SH-SY5Y (cell line): ENCODE measurements at regions not wholly inside any gene's neighbourhood (a gene's known extent, or its start where the extent isn't known, plus 50 kb on each side); places are given as distances from the start of the nearest gene placed in this dataset.

Experiments used
- GATA2 ChIP-seq: IDR thresholded peaks from 2 replicates; pipeline ENCODE4 v1.6.1; 2011; ENCODE audit warnings: mild to moderate bottlenecking, low read depth, low read length
- GATA3 ChIP-seq: IDR thresholded peaks from 2 replicates; pipeline ENCODE4 v1.6.1; 2011; ENCODE audit warnings: low read depth, mild to moderate bottlenecking, low read length, moderate library complexity

DNA sequence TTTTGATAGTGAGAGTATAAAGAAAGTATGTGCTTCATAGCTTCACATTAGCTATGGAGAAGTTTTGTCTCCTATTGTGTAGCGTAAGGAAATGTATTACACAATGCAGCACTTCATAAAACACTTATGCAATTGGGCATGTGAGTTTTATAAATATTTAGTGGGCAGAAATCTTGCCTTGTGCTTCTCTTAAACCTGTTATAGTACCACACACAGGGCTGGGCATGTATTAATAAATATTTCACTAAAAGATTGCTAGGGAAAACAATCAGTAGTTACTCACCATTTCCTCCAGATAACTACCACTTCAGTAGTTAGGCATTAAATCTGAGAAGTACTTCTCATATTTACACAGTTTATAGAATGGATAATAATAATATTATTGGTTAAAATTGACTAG, 1080.8 kb upstream of the PIK3C3 start:
- TF ChIP-seq GATA3 (no peak), GATA2 (no peak)

DNA sequence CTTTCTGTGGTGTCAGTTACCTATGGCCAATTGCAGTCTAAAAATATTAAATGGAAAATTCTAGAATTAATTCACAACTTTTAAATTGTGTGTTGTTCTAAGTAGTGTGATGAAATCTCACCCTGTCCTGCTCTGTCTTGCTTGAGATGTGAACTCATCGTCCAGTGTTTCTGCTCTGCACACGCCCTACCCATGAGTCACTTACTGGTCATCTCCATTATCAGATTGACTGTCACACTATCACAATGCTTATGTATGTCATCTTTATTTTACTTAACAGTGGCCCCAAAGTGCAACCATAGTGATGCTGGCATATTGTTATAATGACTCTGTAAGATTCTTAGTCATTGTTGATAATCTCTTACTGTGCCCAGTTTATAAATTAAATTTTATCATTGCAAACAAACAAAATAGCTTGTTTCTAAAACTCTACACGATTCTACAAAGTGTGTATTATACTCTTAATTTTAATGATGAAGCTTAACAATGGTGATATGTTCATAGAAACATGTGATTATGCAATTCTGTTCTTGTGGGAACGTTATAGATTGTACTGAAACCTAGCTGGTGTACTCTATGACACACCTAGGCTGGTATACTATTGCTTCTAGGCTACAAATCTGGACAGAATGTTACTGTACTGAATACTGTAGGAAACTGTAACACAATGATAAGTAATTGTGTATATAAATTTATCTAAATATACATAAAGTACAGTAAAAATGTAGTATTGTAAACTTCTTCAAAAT, 1086.8 kb upstream of the PIK3C3 start:
- TF ChIP-seq GATA3 (no peak), GATA2 (no peak)

DNA sequence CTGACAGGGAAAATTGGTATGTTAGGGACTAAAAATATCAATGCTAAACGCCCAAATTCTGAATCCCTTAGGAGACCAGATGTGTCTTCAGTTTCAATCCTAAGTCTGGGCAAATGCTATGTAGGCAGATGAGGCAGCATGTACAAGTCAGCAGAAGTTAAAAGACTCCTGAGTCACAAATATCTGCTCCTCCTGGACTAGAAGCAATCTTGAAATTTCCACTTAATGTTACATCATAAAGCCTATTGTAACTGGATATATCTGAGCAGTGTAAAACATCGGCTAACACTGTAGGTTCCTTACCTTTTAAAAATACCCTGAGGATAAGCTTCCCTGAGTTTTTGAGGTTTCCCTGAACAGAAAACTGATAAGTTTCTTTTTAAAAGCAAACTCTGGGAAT, 1087.6 kb upstream of the PIK3C3 start:
- TF ChIP-seq GATA2 (no peak), GATA3 (no peak)

DNA sequence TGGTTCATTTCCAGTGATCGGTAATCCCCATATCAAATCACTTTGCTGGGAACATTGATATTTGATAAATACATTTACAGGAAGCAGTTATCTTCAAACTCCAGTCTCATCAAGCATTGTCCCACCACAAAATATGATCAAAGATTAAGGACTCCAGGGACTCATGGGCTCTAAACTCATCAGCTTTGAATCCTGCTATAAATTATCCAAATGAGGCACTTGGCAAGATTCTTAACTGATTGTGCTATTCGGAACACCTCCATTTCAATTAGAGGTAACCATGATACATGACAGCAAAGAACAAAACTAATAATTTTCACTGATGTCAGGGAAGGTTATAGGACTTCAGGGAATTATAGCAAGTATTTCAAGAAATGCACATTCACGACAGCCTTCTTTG, 1088.1 kb upstream of the PIK3C3 start:
- TF ChIP-seq GATA2 (no peak), GATA3 (no peak)

DNA sequence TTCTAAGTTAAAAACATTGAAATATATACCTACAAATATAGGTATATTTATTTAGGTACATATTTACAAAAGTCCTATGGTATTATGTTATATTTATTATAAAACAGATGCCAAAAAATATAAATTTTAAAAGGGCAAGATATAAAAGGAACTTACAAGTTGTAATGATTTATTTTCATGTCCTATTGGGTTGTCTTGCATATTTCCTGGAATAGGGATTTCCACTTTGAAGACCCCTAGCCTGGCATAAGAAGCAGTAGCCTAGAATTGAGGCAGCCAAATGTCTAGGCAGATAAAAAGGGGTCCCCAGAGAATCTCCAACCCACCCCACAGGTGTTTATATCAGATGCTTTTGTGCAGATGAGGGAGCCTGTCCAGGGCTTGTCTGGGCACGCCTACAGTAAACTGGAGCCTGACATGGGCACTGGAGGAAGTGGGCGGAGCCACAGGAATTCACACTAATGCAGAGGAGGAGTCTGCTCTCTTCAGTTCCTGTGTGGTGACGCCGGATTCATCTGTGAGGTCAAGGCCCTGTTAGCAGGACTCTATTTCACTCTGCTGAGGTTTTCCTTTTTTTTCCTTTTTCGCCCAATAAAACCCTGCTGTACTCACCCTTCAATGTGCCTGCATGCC, 1088.9 kb upstream of the PIK3C3 start:
- TF ChIP-seq GATA2 (no peak), GATA3 (no peak)

DNA sequence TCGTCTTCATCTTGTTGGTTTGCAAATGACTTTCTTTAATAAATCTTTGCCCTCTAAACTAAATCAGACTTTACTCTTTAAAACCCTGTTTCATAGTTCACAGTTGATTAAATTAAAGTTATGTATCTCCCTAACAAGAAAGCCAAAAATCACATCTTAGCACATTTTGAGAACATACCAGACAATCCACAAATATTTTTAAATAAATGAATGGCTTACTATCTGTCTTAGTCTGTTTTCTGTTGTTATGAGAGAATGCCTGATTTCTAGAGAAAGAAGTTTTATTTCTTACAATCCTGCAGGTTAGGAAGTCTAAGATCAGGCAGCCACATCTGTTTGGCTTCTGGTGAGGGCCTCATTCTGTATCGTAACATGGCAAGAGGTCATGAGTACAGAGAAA, 1090.2 kb upstream of the PIK3C3 start:
- TF ChIP-seq GATA2 (no peak), GATA3 (no peak)

DNA sequence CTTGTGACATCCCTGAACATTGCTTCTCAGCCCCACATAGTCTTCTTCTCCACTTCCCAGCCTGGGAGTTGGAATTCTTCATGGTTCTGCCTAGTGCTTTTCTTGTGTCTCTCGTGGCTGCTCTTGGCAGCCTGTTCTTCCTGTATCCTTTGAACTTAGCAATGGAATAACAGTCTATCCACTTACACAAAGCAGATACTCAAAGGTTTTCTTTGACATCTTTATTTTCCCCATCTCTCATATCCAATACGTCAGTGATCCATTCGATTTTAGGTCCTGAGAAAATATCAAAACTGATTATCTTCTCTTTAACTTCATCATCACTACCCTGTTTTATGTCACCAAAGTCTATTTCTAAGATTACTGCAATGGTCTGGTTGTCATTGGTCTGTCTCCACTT, 1091.2 kb upstream of the PIK3C3 start:
- no peak for TF ChIP-seq GATA2
- no peak for TF ChIP-seq GATA3

DNA sequence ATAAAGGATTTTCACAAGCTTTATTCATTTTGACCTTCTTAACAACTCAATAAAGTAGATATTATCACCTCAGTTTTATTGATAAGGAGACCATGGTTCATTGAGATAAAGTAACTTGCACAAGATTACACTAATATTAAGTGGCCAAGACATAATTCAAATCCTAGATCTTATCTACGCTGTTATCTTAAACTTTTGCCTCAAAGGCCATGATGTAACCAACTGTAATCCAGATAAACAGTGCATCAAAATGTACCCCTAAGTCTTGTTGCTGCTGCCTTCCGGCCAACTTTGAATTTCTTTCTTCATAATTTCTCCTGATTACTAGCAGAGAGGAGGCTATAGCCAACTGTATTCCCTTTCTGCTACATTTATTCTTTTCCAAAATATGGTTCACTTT, 1094.8 kb upstream of the PIK3C3 start:
- TF ChIP-seq GATA2 (no peak), GATA3 (no peak)

DNA sequence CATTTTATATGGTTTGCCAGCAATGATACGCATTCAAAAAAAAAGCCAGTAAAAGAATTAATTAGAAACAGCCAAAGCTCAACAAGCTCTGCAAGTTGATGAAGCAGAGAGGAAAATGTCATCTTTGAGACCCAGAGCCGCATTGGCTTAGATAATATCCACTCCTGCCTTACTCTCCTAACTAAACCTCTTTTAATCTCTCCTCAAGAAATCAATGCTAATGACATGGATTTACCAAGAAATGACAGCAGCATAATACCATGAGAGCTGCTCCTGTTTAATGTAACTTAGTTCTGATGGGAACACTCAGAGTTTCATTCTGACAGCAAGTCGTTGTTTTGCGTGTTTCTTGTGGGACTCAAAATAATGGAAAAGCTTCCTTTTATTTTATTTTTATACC, 1099.4 kb upstream of the PIK3C3 start:
- TF ChIP-seq GATA3 (no peak), GATA2 (no peak)

DNA sequence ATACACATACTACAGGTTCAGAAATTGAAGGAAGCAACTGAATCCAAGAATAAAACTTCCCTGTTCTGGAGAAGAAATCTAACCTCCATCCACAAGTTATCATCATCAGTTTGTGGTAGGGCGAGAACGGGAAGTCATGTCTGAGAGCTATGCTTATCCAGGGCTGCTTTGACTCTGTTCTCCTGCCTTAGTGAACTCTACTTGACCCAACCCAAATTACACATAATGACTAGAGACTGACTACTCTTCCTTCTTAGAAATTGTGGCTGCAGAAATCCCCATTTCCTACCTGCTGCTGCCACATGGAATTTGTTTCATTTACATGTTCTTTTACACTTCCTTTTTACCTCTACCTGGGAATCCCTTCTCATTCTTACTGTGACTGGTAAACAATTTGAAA, 1102.6 kb upstream of the PIK3C3 start:
- TF ChIP-seq GATA3 (no peak), GATA2 (no peak)

DNA sequence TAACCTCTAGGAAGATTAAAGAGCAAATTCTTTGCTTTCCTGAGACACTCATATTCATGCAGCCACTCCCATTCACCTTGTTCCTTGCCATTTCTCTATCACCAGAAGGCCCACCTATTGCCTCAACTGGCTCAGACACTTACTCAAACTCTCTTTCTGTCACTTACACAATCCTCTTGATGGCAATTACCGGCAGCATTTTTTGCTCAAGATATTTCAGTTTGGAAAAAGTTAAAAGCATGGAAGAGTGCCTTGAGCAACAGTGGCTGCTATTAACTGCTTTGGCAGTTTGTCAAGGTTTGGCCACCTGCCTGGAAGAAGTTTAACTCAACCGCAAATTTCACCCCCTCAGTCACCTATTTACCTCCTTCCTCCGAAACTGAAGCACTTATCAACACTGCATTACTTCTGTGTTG, 1104.0 kb upstream of the PIK3C3 start:
- TF ChIP-seq GATA2 (no peak), GATA3 (no peak)

DNA sequence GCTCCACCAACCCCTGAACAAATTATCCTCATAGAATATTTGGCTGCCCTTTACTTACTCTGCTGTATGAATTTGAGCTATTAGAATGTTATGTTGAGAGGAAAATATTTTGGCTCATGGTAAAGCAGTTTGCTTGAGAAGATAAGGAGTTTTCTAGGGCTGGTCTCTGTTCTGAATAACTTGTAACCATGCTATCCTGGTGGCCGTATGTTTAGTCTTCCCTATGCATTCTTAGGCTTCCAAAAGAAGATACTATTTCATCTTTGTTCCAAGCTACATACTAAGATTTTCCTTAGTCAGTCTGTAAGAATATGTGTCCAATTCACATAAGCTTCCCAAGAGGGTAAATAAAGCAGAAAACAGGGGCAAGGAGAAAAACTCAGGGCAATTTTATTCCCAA, 1105.1 kb upstream of the PIK3C3 start:
- TF ChIP-seq GATA3 (no peak), GATA2 (no peak)

DNA sequence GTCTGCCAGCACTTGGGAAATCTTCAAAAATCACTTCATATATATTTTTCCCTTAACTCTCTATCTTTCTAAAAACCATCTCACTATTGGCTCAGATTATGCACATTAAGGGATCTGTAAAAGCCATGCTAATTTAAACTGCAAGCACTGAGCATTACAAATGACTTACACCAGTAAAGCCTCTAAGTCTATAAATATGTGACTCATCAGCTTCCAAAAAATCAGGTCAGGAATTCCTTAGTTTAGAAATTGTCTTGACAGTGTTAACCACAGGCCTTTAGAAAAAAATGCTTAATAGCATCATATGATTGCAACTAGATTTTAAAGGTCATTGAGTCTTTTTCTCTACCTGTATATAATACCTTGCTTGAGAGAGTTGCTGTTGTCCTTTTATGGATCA, 1113.6 kb upstream of the PIK3C3 start:
- TF ChIP-seq GATA3: no peak
- TF ChIP-seq GATA2: no peak

DNA sequence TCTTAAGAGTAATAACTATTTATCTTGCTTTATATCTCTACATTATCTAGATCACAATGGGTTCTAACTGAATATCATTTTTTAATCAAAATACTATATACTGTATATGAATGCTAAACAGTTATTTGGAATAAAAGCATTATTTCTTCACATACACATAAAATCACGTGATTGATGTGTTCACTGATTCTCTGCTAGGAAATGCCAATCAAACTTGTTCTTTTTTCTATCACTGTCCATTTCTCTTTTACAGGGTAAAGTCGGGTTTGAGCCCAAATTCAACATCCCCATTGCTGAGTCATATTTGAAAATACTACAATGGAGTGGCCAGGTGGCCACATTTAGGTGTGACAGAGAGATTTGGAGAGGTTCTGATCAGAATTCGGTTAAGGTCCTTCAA, 1114.0 kb upstream of the PIK3C3 start:
- TF ChIP-seq GATA3 (no peak), GATA2 (no peak)

DNA sequence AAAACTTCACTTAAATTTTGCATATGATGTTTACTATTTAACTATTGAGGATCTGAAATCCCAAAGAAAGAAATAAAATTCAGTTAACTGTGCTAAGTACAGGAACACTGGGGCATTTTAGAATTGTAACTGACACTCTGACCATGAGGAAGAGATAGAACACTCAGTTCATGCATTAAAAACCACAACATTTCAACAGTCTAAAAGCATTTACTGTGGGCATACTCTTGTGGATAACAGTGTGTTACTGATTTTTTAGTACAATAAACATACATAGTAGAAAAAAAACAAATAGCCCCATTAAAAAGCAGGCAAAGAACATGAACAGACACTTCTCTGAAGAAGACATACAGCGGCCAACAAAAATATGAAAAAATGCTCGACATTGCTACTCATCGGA, 1122.7 kb upstream of the PIK3C3 start:
- TF ChIP-seq GATA3 (no peak), GATA2 (no peak)
